Immature natural killer cell (primary cell): ENCODE measurements at regions not wholly inside any gene's neighbourhood (a gene's known extent, or its start where the extent isn't known, plus 50 kb on each side); places are given as distances from the start of the nearest gene placed in this dataset.

Source experiments
- DNase-seq, 3 donors: peaks; one replicate each; pipeline ENCODE4 v3.0.0; 2022; ENCODE audit warnings: mixed read lengths in 1 of 3
- H3K27ac Mint-ChIP-seq, 6 donors: one replicate each; pipeline ENCODE4 v1.8.0; 2020; ENCODE audit warnings: mixed read lengths in 6 of 6, mild to moderate bottlenecking in 5 of 6, inconsistent platforms in 4 of 6, moderate library complexity in 3 of 6
- H3K27me3 Mint-ChIP-seq, 3 donors: one replicate each; pipeline ENCODE4 v1.8.0; 2020 to 2021; ENCODE audit warnings: low read depth in 3 of 3, mild to moderate bottlenecking in 3 of 3, mixed read lengths in 3 of 3, moderate library complexity in 3 of 3, inconsistent platforms in 1 of 3
- H3K36me3 Mint-ChIP-seq, 3 donors: one replicate each; pipeline ENCODE4 v1.8.0; 2020; ENCODE audit warnings: mixed read lengths in 3 of 3, inconsistent platforms in 2 of 3, mild to moderate bottlenecking in 2 of 3
- H3K4me1 Mint-ChIP-seq, 2 donors: one replicate each; pipeline ENCODE4 v1.8.0; 2020; ENCODE audit warnings: inconsistent platforms in 2 of 2, mild to moderate bottlenecking in 2 of 2, mixed read lengths in 2 of 2, moderate library complexity in 1 of 2
- H3K4me3 Mint-ChIP-seq, 5 donors: one replicate each; pipeline ENCODE4 v1.8.0; 2020; ENCODE audit warnings: mild to moderate bottlenecking in 5 of 5, mixed read lengths in 5 of 5, inconsistent platforms in 3 of 5, moderate library complexity in 3 of 5
- H3K9me3 Mint-ChIP-seq, 6 donors: one replicate each; pipeline ENCODE4 v1.8.0; 2020; ENCODE audit warnings: mild to moderate bottlenecking in 6 of 6, mixed read lengths in 6 of 6, inconsistent platforms in 4 of 6, moderate library complexity in 3 of 6

DNA sequence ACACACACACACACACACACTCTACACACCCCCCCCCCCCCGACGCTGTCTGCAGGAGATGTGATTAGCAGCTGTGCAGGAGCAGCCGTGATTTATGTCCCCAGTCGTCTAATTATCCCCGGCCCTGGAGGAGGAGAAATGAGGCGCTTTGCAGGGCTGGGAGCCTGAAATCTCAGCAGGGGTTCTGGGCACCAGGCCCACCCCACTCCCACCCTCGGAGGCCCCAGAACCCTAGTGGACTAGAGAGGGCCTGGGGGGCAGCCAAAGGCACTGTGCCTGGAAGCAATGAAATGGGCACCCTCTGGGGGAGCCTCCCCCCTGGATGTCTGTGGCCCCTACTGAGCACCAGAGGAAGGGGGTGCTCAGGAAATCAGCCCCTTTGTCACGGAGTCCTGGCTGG is 134.2 kb upstream of the CIBAR2 start:
- Mint-ChIP-seq H3K36me3 (no peaks in the 10 kb centered on the region), H3K9me3 (no peaks in the 10 kb centered on the region), H3K4me3 (no peak overlapping the region), H3K4me1 (peaks cover 5 to 11% of the 10 kb centered on the region in 2 donors), H3K27ac (no peak overlapping the region), H3K27me3 (peaks cover 0 to 9% (median 6%) of the 10 kb centered on the region in 3 donors)
- no peak for DNase-seq

DNA sequence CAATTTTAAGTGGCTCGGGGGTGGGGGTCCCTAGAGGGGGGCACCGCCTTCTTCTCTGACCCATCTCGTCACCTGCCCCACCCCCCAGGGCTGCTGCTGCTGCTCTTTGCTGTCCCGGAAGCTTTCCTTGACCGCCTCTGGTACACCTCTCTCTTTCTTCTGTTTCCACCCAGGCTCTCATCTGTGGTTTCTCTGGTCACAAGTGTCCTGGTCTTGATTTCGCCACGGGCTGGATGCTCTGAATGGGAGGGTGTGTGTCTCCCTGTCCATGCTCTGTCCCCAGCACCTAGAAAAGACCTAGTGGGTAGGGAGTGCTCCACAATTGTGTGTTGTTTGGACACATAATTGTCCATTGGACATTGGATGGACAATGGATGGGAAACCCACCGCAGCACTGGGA is 134.7 kb upstream of the CIBAR2 start:
- no peaks in the 10 kb centered on the region for H3K9me3 Mint-ChIP-seq
- peaks cover 0 to 9% (median 6%) of the 10 kb centered on the region in 3 donors for H3K27me3 Mint-ChIP-seq
- H3K4me1 Mint-ChIP-seq: peaks cover 5 to 7% of the 10 kb centered on the region in 2 donors
- no peaks in the 10 kb centered on the region for H3K36me3 Mint-ChIP-seq
- no peak for DNase-seq
- peak overlapping the region in 1 of 6 donors; percentile 35 for H3K27ac Mint-ChIP-seq
- no peak overlapping the region for H3K4me3 Mint-ChIP-seq

DNA sequence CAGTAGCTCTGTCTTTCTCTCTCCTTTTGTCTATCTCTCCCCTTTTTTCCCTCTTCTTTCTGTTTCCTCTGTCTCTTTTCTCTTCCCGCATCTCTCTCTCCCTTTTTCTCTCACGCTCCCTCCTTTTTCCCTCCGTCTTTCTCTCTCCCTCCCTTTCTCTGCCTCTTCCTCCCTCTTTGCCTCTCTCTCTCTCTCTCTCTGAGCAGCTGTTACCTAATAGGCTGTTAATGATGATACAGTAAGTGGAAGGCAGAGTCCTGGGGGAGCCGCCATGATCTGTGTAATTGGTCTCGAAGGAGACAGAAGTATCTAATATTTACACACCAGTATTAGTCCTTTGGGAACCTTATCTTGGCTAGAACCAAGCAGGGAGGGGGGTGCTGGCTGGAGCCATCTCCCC is 136.1 kb upstream of the CIBAR2 start:
- no peak for DNase-seq
- Mint-ChIP-seq H3K4me1 (peaks cover 5 to 7% of the 10 kb centered on the region in 2 donors), H3K9me3 (no peaks in the 10 kb centered on the region), H3K27me3 (peaks cover 0 to 9% (median 6%) of the 10 kb centered on the region in 3 donors), H3K27ac (peak overlapping the region in 2 of 6 donors; percentile 17 to 50), H3K4me3 (no peak overlapping the region), H3K36me3 (no peaks in the 10 kb centered on the region)

DNA sequence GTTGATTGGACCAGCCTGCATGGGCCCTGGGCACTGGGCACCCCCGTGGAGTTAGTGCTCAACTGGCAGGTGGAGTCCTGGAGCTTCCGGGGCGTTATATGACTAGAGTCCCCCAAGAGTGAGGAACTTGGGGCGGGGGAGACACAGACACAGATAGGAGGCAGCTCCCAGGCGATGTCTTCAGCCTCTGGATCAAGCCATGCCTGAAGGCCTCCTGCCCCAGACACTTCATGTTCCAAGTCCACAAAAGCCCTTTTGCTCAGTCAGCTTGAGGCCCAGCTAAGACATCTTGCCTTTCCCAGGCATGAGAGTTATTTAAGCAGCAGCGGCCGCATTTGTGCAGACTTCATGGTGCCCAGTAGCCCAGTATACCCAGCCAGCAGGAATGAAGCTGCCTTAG is 136.6 kb upstream of the CIBAR2 start:
- peaks cover 5 to 7% of the 10 kb centered on the region in 2 donors for H3K4me1 Mint-ChIP-seq
- H3K27ac Mint-ChIP-seq: no peak overlapping the region
- no peak overlapping the region for H3K4me3 Mint-ChIP-seq
- H3K27me3 Mint-ChIP-seq: peaks cover 3 to 12% (median 6%) of the 10 kb centered on the region in 3 donors
- no peaks in the 10 kb centered on the region for H3K9me3 Mint-ChIP-seq
- no peak for DNase-seq
- H3K36me3 Mint-ChIP-seq: no peaks in the 10 kb centered on the region

DNA sequence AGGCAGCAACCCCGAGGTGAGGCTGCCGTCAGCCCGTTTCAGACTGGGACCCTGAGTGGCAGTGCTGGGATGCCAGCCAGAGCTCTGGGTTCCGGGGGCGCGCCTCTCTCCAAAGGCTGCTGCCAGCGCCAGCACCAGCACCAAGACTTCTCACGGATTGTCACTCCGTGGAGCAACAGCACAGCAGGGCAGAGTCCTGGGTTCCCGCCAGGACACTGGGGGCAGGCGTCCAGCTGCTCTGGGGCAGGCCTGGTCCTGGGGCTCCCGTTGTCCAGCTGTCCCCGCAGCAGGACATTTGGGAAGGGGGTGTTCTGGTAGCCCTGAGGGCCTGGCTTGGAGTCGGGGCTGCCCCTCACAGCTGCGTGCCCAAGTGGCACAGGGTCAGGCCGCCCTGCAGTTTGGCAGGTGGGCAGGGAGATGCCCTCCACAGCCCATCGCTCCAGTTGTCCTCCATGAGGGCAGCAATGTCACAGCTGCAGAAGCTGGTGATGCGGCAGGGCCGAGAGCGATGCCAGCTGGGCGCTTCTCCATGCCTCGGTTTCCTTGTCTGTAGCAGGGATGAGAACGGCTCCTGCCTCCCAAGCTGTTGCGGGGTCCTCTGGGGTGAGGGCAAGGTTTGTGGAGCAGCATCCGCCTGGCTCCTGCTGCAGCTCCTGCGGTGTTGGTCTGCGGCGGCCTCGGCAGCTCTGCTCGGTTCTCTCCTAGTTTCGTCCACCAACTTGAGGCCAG is 137.3 kb upstream of the CIBAR2 start:
- peaks cover 5 to 7% of the 10 kb centered on the region in 2 donors for H3K4me1 Mint-ChIP-seq
- H3K36me3 Mint-ChIP-seq: no peaks in the 10 kb centered on the region
- peaks cover 3 to 10% (median 6%) of the 10 kb centered on the region in 3 donors for H3K27me3 Mint-ChIP-seq
- no peaks in the 10 kb centered on the region for H3K9me3 Mint-ChIP-seq
- no peak for DNase-seq
- H3K4me3 Mint-ChIP-seq: no peak overlapping the region
- H3K27ac Mint-ChIP-seq: no peak overlapping the region

DNA sequence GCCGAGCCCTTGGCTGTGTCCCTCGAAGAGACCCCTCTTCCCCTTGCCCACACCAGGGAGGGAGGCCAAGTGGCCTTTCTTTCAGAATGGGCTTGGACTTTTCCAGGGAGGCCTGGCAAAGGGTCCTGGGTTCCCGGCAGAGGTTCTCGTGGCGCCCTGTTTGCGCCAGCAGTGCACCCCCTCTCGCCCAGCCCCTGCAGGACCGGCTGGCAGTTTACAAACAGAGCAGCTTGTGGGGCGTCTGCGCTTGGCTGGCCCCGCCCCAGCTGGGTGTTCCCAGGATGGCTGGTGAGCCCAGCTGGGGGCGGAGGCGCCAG is 137.8 kb upstream of the CIBAR2 start:
- Mint-ChIP-seq H3K4me1 (peaks cover 5 to 7% of the 10 kb centered on the region in 2 donors), H3K36me3 (no peaks in the 10 kb centered on the region), H3K27me3 (peaks cover 3 to 10% (median 6%) of the 10 kb centered on the region in 3 donors), H3K9me3 (no peaks in the 10 kb centered on the region), H3K27ac (no peak overlapping the region), H3K4me3 (no peak overlapping the region)
- DNase-seq: no peak

DNA sequence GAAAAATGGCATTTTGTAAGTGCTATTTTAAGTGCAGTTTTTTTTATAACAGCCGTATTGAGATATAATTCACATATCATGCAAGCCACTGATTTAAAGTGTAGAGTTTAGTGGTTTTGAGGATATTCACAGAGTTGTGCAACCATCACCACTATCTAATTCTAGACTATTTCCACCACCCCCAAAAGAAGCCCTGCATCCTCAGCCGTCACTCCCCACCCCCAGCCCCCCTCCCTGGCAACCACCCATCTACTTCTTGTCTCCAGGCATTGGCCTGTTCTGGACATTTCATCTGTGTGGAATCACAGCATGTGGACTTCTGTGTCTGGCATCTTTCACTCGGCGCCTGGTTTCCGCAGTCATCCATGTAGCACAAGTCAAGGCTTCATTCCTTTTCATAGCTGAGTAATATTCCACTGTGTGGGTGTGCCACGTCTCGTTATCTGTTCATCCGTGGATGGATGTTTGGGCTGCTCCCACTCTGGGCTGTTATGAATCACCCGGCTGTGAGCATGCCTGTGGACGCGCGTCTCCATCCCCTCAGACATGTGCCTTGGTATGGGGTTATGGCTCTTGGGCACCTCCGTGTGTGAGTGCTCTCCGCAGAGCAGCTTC is 138.4 kb upstream of the CIBAR2 start:
- DNase-seq: no peak
- H3K27ac Mint-ChIP-seq: no peak overlapping the region
- no peaks in the 10 kb centered on the region for H3K9me3 Mint-ChIP-seq
- H3K27me3 Mint-ChIP-seq: peaks cover 3 to 7% (median 4%) of the 10 kb centered on the region in 3 donors
- no peak overlapping the region for H3K4me3 Mint-ChIP-seq
- H3K4me1 Mint-ChIP-seq: peaks cover 3% of the 10 kb centered on the region in 2 donors
- H3K36me3 Mint-ChIP-seq: no peaks in the 10 kb centered on the region

DNA sequence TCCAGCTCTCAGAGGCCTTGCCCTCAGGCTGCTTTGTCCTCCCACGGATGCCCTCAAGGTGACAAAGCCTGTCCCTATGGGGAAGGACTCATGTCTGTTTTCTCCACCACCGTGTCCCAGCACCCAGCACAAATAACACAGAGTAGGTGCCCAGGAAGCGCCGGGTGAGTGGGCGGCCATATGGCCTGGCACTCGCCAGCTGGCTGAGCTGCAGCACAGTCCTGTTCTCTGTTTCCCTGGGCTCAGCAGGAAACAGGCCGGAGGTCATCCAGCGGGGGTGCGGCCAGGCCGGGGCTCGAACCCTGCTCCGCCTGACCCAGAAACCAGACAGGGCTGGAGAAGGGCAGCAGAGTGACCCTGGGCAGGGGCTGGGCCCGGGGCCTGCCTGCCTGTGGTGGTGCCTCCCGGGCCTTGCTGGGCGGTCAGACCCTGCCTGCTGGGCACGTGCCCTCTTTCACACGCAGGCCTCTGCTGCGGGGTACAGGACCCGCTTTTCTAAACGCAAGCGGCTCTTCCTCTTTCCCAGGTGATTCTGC is 139.0 kb upstream of the CIBAR2 start:
- Mint-ChIP-seq H3K27me3 (peaks cover 3 to 6% (median 4%) of the 10 kb centered on the region in 3 donors), H3K4me3 (no peak overlapping the region), H3K9me3 (no peaks in the 10 kb centered on the region), H3K36me3 (no peaks in the 10 kb centered on the region), H3K27ac (no peak overlapping the region), H3K4me1 (no peaks in the 10 kb centered on the region)
- DNase-seq: no peak

DNA sequence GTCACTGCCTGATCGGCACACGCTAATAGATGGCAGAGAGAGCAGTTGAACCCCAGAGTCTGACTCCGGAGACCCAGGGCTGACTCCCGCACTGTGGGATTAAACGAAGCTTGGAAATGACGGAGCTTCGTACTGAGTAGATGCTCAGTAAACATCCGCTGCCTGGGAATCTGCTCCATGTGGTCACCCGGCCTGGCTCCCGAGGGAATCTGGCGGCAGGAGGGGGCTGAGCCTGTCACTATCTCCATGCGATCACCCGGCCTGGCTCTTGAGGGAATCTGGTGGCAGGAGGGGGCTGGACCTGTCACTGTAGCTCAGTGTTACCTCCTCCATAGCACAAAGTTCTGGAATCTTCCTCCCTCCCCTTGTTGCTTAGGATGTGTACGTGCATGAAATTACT is 139.7 kb upstream of the CIBAR2 start:
- Mint-ChIP-seq H3K36me3 (no peaks in the 10 kb centered on the region), H3K4me3 (no peak overlapping the region), H3K9me3 (no peaks in the 10 kb centered on the region), H3K27ac (no peak overlapping the region), H3K27me3 (peaks cover 3 to 6% (median 4%) of the 10 kb centered on the region in 3 donors), H3K4me1 (no peaks in the 10 kb centered on the region)
- DNase-seq: no peak

DNA sequence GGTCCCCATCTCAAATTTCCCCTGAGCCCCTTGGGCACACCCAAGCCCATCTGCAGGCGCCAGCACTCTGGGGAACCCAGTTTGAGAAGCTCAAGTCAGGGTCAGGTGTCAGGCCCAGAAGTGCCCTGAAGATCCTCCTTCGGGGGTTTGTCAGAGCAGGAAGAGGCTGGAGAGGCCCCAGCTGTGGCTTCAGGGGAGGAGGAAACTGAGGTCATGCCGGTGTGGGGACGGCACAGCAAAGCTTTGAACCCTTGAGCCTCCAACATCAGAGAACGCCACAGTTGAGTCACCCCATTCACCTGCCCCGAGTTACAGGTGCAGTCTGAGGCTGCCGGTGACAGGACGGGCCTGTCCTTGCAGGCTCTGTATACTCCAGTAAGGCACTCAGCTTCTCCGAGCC is 140.2 kb upstream of the CIBAR2 start:
- Mint-ChIP-seq H3K9me3 (no peaks in the 10 kb centered on the region), H3K4me3 (no peak overlapping the region), H3K27ac (no peak overlapping the region), H3K4me1 (no peaks in the 10 kb centered on the region), H3K36me3 (no peaks in the 10 kb centered on the region), H3K27me3 (peaks cover 3 to 7% (median 6%) of the 10 kb centered on the region in 3 donors)
- DNase-seq: no peak

DNA sequence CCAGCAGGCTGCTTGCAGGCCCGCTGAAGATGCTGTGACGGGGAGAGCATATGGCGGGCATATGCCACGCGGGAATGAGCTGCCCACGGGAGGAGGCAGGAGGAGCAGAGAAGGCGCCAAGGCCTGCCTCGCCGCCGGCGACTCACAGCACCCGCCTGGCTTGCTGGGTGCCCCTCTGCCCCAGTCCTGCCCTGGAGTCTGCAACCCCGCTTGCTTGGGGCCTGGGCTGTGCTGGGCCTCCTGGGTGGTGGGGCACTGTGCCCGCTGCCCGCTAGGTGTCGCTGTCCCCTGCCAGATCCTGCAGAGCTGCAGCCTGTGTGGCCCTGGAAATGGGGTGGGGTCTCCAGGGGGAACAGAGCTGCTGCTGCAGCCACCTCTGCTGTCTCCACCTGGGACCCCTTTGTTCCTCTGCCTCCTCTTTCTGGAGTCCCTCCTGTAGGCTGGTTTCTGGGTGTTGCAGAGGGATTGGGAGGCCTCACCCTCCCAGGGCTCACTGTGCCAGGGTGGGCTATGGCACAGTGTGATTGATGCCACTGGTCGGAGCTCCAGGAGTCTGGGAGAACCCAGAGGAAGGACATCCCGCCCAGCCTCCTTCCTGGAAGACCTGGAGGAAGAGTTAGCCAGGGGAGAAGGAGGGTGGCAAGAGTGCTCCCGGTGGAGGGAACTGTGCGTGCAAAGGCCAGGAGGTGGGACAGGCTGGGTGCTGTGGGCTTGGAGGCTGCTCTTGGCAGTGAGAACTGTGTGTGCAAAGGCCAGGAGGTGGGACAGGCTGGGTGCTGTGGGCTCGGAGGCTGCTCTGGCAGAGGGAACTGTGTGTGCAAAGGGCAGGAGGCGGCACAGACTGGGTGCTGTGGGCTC is 141.0 kb upstream of the CIBAR2 start:
- Mint-ChIP-seq H3K27me3 (peaks cover 3 to 10% (median 9%) of the 10 kb centered on the region in 3 donors), H3K9me3 (no peaks in the 10 kb centered on the region), H3K4me1 (no peaks in the 10 kb centered on the region), H3K4me3 (no peak overlapping the region), H3K36me3 (no peaks in the 10 kb centered on the region), H3K27ac (no peak overlapping the region)
- DNase-seq: peak; percentile 56 to 59 (median 56)

DNA sequence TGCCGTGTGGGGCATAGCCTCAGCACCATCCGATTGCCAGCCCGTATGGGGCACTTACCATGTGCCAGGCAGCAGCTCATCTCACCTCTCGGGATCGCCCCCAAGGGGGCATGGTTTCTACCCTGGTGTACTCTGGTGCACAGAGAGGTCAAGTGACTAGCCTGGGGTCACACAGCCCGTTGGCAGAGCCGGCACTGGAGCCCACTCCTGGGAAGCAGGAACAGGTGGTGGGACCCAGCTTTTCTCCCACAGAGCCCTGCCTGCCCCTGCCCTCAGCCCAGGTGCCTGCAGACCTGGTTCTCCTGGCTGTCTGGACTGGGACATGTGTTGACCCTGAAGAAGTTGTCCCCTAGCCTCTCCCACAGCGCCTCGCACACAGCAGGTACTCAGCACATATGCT is 141.8 kb upstream of the CIBAR2 start:
- peaks cover 0 to 1% of the 10 kb centered on the region in 2 donors for H3K4me1 Mint-ChIP-seq
- no peak overlapping the region for H3K4me3 Mint-ChIP-seq
- H3K36me3 Mint-ChIP-seq: no peaks in the 10 kb centered on the region
- H3K9me3 Mint-ChIP-seq: no peaks in the 10 kb centered on the region
- H3K27me3 Mint-ChIP-seq: peaks cover 3 to 9% (median 9%) of the 10 kb centered on the region in 3 donors
- DNase-seq: no peak
- H3K27ac Mint-ChIP-seq: no peak overlapping the region

DNA sequence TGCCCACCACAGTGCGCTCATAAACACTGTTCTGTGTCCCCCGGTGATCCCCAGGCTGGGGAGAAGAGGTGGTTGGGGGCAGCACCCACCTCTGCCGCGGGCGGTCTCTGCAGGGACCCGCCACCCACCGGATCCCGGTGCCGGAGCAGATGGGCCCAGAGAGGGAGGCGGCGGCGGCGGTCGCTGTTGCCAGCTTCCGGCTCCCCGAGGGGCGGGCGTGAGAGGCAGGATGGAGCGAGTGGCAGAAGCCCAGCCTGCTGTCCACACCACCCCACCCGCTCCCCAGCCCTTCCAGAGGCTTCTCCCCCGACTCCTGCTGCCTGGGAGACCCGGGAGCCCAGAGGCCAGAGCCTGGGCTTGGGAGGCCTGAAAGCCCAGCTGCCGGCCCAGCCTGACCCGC is 142.6 kb upstream of the CIBAR2 start:
- no peaks in the 10 kb centered on the region for H3K36me3 Mint-ChIP-seq
- DNase-seq: no peak
- H3K4me1 Mint-ChIP-seq: peaks cover 0 to 1% of the 10 kb centered on the region in 2 donors
- H3K9me3 Mint-ChIP-seq: no peaks in the 10 kb centered on the region
- peaks cover 3 to 9% (median 9%) of the 10 kb centered on the region in 3 donors for H3K27me3 Mint-ChIP-seq
- H3K27ac Mint-ChIP-seq: no peak overlapping the region
- H3K4me3 Mint-ChIP-seq: no peak overlapping the region

DNA sequence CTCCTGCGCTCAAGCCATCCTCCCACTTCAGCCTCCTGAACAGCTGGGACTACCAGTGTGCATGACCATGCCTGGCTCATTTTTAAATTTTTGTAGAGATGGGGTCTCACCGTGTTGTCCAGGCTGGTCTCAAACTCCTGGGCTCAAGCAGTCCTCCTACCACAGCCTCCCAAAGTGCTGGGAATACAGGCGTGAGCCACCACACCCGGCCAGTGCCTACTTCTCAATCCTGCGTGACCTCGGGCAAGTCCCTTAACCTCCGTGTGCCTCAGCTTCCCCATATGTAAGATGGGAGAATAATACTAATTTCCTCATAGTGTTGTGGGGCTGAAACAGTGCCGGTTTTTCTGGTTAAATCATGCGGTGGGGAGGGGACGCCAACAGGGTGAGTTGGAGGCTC is 143.5 kb upstream of the CIBAR2 start:
- no peak overlapping the region for H3K27ac Mint-ChIP-seq

More for the DNA sequence above, 143.5 kb upstream of the CIBAR2 start:
- Mint-ChIP-seq H3K4me3 (no peak overlapping the region), H3K36me3 (no peaks in the 10 kb centered on the region), H3K27me3 (peaks cover 3 to 9% (median 7%) of the 10 kb centered on the region in 3 donors), H3K4me1 (peaks cover 0 to 1% of the 10 kb centered on the region in 2 donors), H3K9me3 (no peaks in the 10 kb centered on the region)
- DNase-seq: no peak
